Smooth muscle cell (in vitro differentiated cells): ENCODE measurements at regions not wholly inside any gene's neighbourhood (a gene's known extent, or its start where the extent isn't known, plus 50 kb on each side); places are given as distances from the start of the nearest gene placed in this dataset.

Experiments used
- DNase-seq: peaks from one replicate; lab custom pipeline; 2025; ENCODE audit not compliant: unreplicated experiment; lab: John Stamatoyannopoulos, UW
- H2AFZ ChIP-seq: fragments of 200-600 bp; sonication (generic); 2 replicates; pipeline ENCODE4 v1.6.0; 2016; ENCODE audit warnings: antibody characterized with exemption, low read depth, mild to moderate bottlenecking
- H3F3A ChIP-seq: fragments of 200-600 bp; sonication (generic); 2 replicates; pipeline ENCODE4 v1.6.0; 2017; ENCODE audit warnings: antibody characterized with exemption, low read depth
- H3K27ac ChIP-seq: fragments of 200-600 bp; sonication (generic); 2 replicates; pipeline ENCODE4 v1.5.1; 2016; ENCODE audit warnings: low read depth, mild to moderate bottlenecking
- H3K27me3 ChIP-seq: fragments of 200-600 bp; sonication (generic); 2 replicates; pipeline ENCODE4 v1.6.1; 2016; ENCODE audit warnings: low read depth, mild to moderate bottlenecking
- H3K36me3 ChIP-seq: fragments of 200-600 bp; sonication (generic); 2 replicates; pipeline ENCODE4 v1.5.1; 2016; ENCODE audit warnings: low read depth
- H3K4me1 ChIP-seq: fragments of 200-600 bp; sonication (generic); 2 replicates; pipeline ENCODE4 v1.5.1; 2016; ENCODE audit warnings: low read depth
- H3K4me2 ChIP-seq: fragments of 200-600 bp; sonication (generic); 2 replicates; pipeline ENCODE4 v1.6.0; 2016; ENCODE audit warnings: mild to moderate bottlenecking
- H3K4me3 ChIP-seq: fragments of 200-600 bp; sonication (generic); 2 replicates; pipeline ENCODE4 v1.5.1; 2016; ENCODE audit warnings: mild to moderate bottlenecking
- H3K79me2 ChIP-seq: fragments of 200-600 bp; sonication (generic); 2 replicates; pipeline ENCODE4 v1.6.0; 2016; ENCODE audit warnings: low read depth, mild to moderate bottlenecking
- H3K9ac ChIP-seq: fragments of 200-600 bp; sonication (generic); 2 replicates; pipeline ENCODE4 v1.6.0; 2016; ENCODE audit warnings: low read depth
- H3K9me3 ChIP-seq: fragments of 200-600 bp; sonication (generic); replicated peaks from 2 replicates; pipeline ENCODE4 v1.5.1; 2016; ENCODE audit warnings: low read depth
- H4K20me1 ChIP-seq: fragments of 200-600 bp; sonication (generic); 2 replicates; pipeline ENCODE4 v1.6.0; 2016; ENCODE audit warnings: low read depth
- CTCF ChIP-seq: fragments of 200-600 bp; sonication (generic); IDR thresholded peaks from 2 replicates; pipeline ENCODE4 v1.5.1; 2017; ENCODE audit warnings: borderline replicate concordance, mild to moderate bottlenecking, antibody characterized with exemption; ENCODE audit not compliant: insufficient read depth, poor library complexity, severe bottlenecking
- WGBS: methylation state at CpG from one replicate; pipeline ENCODE4 v1.1.7; 2016; ENCODE audit warnings: low lambda C conversion rate; 5-methylcytosine and 5-hydroxymethylcytosine counted together

GRCh38 chr2:120871016-120871635 lies 135.5 kb downstream of the GLI2 start:
- no peak overlapping the region for H2AFZ ChIP-seq
- WGBS = 96% methylated on average over 10 of the region's 10 CpGs
- H3K4me2 ChIP-seq = no peak overlapping the region
- TF ChIP-seq CTCF = no peak
- no peak overlapping the region for H3K27ac ChIP-seq
- H3K9me3 ChIP-seq = no peaks in the 10 kb centered on the region
- peaks cover 64% of the 10 kb centered on the region for H4K20me1 ChIP-seq
- peaks cover 84% of the 10 kb centered on the region for H3K79me2 ChIP-seq
- no peaks in the 10 kb centered on the region for H3K36me3 ChIP-seq
- H3F3A ChIP-seq = peaks cover 14% of the 10 kb centered on the region
- H3K9ac ChIP-seq = no peak overlapping the region
- H3K27me3 ChIP-seq = no peaks in the 10 kb centered on the region
- no peak overlapping the region for H3K4me3 ChIP-seq
- no peak for DNase-seq
- peaks cover 32% of the 10 kb centered on the region for H3K4me1 ChIP-seq

- Histone ChIP-seq H3F3A (peaks cover 8% of the 10 kb centered on the region), H3K4me1 (peaks cover 24% of the 10 kb centered on the region), H3K4me3 (no peak overlapping the region), H3K27ac (no peak overlapping the region), H3K27me3 (no peaks in the 10 kb centered on the region), H3K4me2 (no peak overlapping the region), H2AFZ (no peak overlapping the region), H3K9ac (no peak overlapping the region), H4K20me1 (peaks cover 73% of the 10 kb centered on the region), H3K36me3 (no peaks in the 10 kb centered on the region), H3K9me3 (no peaks in the 10 kb centered on the region), H3K79me2 (peaks cover 80% of the 10 kb centered on the region)
- no peak for TF ChIP-seq CTCF
- WGBS = 95% methylated on average over 7 of the region's 7 CpGs
- no peak for DNase-seq
Measured at GRCh38 chr2:120871881-120872620, 136.4 kb downstream of the GLI2 start.

GRCh38 chr2:120873958-120874887 lies 138.6 kb downstream of the GLI2 start:
- no peak overlapping the region for H2AFZ ChIP-seq
- WGBS = 90% methylated on average over 27 of the region's 27 CpGs

More at GRCh38 chr2:120873958-120874887, 138.6 kb downstream of the GLI2 start:
- peaks cover 12% of the 10 kb centered on the region for H3K4me1 ChIP-seq
- no peak overlapping the region for H3K4me2 ChIP-seq
- H4K20me1 ChIP-seq = peaks cover 89% of the 10 kb centered on the region
- H3K27ac ChIP-seq = no peak overlapping the region
- H3K36me3 ChIP-seq = no peaks in the 10 kb centered on the region
- no peak for DNase-seq
- no peak overlapping the region for H3K4me3 ChIP-seq
- no peaks in the 10 kb centered on the region for H3K9me3 ChIP-seq
- no peaks in the 10 kb centered on the region for H3K27me3 ChIP-seq
- TF ChIP-seq CTCF = no peak
- H3F3A ChIP-seq = no peaks in the 10 kb centered on the region
- H3K79me2 ChIP-seq = peaks cover 82% of the 10 kb centered on the region
- no peak overlapping the region for H3K9ac ChIP-seq
